CD14-positive monocyte (primary cell): ENCODE measurements at regions not wholly inside any gene's neighbourhood (a gene's known extent, or its start where the extent isn't known, plus 50 kb on each side); places are given as distances from the start of the nearest gene placed in this dataset.

Experiments used
- DNase-seq, 3 donors: peaks; one replicate each; pipeline ENCODE4 v3.0.0-alpha.2; 2011 to 2022
- H2AFZ ChIP-seq: 2 replicates; pipeline ENCODE4 v1.6.0; 2012; ENCODE audit warnings: mild to moderate bottlenecking, low read depth, low read length, inconsistent platforms; ENCODE audit not compliant: insufficient read depth, poor library complexity, severe bottlenecking
- H3K27ac ChIP-seq, 2 donors: 1 replicate in 1 of 2; 2 replicates in 1 of 2; pipeline ENCODE4 v1.5.1; 2012 to 2013; ENCODE audit warnings: low read length in 2 of 2, control low read depth in 1 of 2, inconsistent platforms in 1 of 2, low read depth in 1 of 2, mild to moderate bottlenecking in 1 of 2
- H3K27me3 ChIP-seq, 2 donors: one replicate each; pipeline versions ENCODE4 v1.6.0 to v1.6.1; 2011 to 2013; ENCODE audit warnings: low read length in 2 of 2; ENCODE audit not compliant: control insufficient read depth in 2 of 2, insufficient read depth in 2 of 2
- H3K36me3 ChIP-seq, 2 donors: replicated peaks in 1 of 2; 1 replicate in 1 of 2; 2 replicates in 1 of 2; pipeline versions ENCODE4 v1.5.1 to v1.6.1; 2012 to 2013; ENCODE audit warnings: low read length in 2 of 2, control low read depth in 1 of 2, inconsistent platforms in 1 of 2, mild to moderate bottlenecking in 1 of 2; ENCODE audit not compliant: insufficient read depth in 2 of 2, control insufficient read depth in 1 of 2
- H3K4me1 ChIP-seq, 2 donors: 1 replicate in 1 of 2; 2 replicates in 1 of 2; pipeline versions ENCODE4 v1.5.1 to v1.6.1; 2012 to 2013; ENCODE audit warnings: low read length in 2 of 2, control low read depth in 1 of 2, inconsistent platforms in 1 of 2, mild to moderate bottlenecking in 1 of 2, moderate library complexity in 1 of 2; ENCODE audit not compliant: insufficient read depth in 2 of 2, control insufficient read depth in 1 of 2
- H3K4me2 ChIP-seq: replicated peaks from 2 replicates; pipeline ENCODE3; 2012; ENCODE audit warnings: low read length, moderate library complexity, mild to moderate bottlenecking; ENCODE audit not compliant: poor library complexity, severe bottlenecking; ENCODE audit errors: extremely low read depth
- H3K4me3 ChIP-seq, 3 experiments: fragments of 200-600 bp in 1 of 3; sonication (generic) in 1 of 3; replicated peaks in 1 of 3; 1 replicate in 2 of 3; 2 replicates in 1 of 3; pipeline ENCODE4 v1.5.1; 2011 to 2013; ENCODE audit warnings: low read length in 3 of 3, mild to moderate bottlenecking in 3 of 3, control low read depth in 2 of 3, low read depth in 2 of 3, inconsistent platforms in 1 of 3, moderate library complexity in 1 of 3
- H3K79me2 ChIP-seq: 2 replicates; pipeline ENCODE4 v1.6.0; 2012; ENCODE audit warnings: mild to moderate bottlenecking, control low read depth, inconsistent platforms, low read length, moderate library complexity; ENCODE audit not compliant: insufficient read depth
- H3K9ac ChIP-seq: 2 replicates; pipeline ENCODE4 v1.6.0; 2017; ENCODE audit warnings: low read length, mild to moderate bottlenecking; ENCODE audit not compliant: insufficient read depth, poor library complexity, severe bottlenecking
- H3K9me3 ChIP-seq, 2 donors: replicated peaks in 1 of 2; 1 replicate in 1 of 2; 2 replicates in 1 of 2; pipeline versions ENCODE4 v1.5.1 to v1.6.1; 2012 to 2013; ENCODE audit warnings: low read length in 2 of 2, control low read depth in 1 of 2; ENCODE audit not compliant: control insufficient read depth in 1 of 2, insufficient read depth in 1 of 2
- H4K20me1 ChIP-seq: 2 replicates; pipeline ENCODE4 v1.6.0; 2012; ENCODE audit warnings: mild to moderate bottlenecking, low read length, control low read depth, moderate library complexity; ENCODE audit not compliant: insufficient read depth
- H3K27ac Mint-ChIP-seq, 7 donors: one replicate each; pipeline ENCODE4 v1.8.0; 2020; ENCODE audit warnings: mild to moderate bottlenecking in 7 of 7, mixed read lengths in 7 of 7, moderate library complexity in 6 of 7, inconsistent platforms in 2 of 7
- H3K27me3 Mint-ChIP-seq, 3 donors: one replicate each; pipeline ENCODE4 v1.8.0; 2021 to 2022; ENCODE audit warnings: low read depth in 3 of 3, mild to moderate bottlenecking in 3 of 3, mixed read lengths in 3 of 3, moderate library complexity in 3 of 3, inconsistent platforms in 1 of 3
- H3K36me3 Mint-ChIP-seq, 2 donors: one replicate each; pipeline ENCODE4 v1.8.0; 2020; ENCODE audit warnings: mixed read lengths in 2 of 2, inconsistent platforms in 1 of 2, mild to moderate bottlenecking in 1 of 2
- H3K4me1 Mint-ChIP-seq: one replicate; pipeline ENCODE4 v1.8.0; 2020; ENCODE audit warnings: mild to moderate bottlenecking, mixed read lengths
- H3K4me3 Mint-ChIP-seq, 2 donors: one replicate each; pipeline ENCODE4 v1.8.0; 2020; ENCODE audit warnings: mild to moderate bottlenecking in 2 of 2, mixed read lengths in 2 of 2, moderate library complexity in 1 of 2
- H3K9me3 Mint-ChIP-seq, 7 donors: one replicate each; pipeline ENCODE4 v1.8.0; 2020 to 2022; ENCODE audit warnings: mixed read lengths in 7 of 7, mild to moderate bottlenecking in 6 of 7, moderate library complexity in 6 of 7, inconsistent platforms in 2 of 7
- WGBS: methylation state at CpG from one replicate; pipeline ENCODE4 v1.1.5; 2013; ENCODE audit warnings: missing lambda C conversion rate; ENCODE audit not compliant: insufficient coverage; 5-methylcytosine and 5-hydroxymethylcytosine counted together
- intact Hi-C, 2 donors: fragments of 100-400 bp; cut with micrococcal nuclease; formaldehyde crosslinking; loops; one replicate each; pipeline versions ENCODE4 v1.15.0 to v1.15.1; 2023
- TF ChIP-seq, protein P1 (sequence below): fragments of 200-600 bp; IDR thresholded peaks from one replicate; pipeline ENCODE4 v1.8.0; 2022; ENCODE audit warnings: antibody characterized with exemption, mild to moderate bottlenecking

DNA sequence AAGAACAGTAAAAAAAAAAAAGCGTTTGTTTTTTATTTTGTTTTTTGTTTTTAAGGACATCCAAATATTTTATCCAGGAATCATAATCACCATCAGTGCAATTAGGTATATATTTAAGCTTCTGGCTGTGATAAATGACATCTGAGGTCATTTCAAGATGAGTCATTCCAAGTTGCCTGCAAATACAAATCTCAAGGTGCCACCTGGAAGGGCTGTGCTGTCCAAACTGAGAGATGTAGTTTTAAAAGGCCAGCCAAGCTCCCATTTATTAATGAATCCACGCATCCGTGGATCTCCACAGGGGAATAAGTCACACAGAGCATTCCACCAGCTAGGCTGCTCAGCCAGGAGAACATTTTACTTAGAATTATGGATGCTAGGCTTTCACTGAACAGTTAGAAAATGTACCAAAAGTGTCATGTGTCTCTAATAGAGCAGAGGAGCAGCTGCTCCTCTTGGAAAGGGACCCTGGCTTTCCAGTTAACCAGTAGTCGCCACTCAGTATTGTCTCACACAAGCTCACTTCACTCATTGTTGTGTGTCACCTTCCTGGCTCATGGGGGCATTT is 1151.4 kb upstream of the TMEM132C start:
- H3K27ac ChIP-seq: no peak overlapping the region
- H3K27ac Mint-ChIP-seq: no peak overlapping the region
- H3K9me3 Mint-ChIP-seq: no peaks in the 10 kb centered on the region
- no peaks in the 10 kb centered on the region for H3K27me3 ChIP-seq
- H3K4me1 Mint-ChIP-seq: no peaks in the 10 kb centered on the region
- peaks cover 0 to 7% (median 0%) of the 10 kb centered on the region in 3 donors for H3K27me3 Mint-ChIP-seq
- TF ChIP-seq, protein P1, sequence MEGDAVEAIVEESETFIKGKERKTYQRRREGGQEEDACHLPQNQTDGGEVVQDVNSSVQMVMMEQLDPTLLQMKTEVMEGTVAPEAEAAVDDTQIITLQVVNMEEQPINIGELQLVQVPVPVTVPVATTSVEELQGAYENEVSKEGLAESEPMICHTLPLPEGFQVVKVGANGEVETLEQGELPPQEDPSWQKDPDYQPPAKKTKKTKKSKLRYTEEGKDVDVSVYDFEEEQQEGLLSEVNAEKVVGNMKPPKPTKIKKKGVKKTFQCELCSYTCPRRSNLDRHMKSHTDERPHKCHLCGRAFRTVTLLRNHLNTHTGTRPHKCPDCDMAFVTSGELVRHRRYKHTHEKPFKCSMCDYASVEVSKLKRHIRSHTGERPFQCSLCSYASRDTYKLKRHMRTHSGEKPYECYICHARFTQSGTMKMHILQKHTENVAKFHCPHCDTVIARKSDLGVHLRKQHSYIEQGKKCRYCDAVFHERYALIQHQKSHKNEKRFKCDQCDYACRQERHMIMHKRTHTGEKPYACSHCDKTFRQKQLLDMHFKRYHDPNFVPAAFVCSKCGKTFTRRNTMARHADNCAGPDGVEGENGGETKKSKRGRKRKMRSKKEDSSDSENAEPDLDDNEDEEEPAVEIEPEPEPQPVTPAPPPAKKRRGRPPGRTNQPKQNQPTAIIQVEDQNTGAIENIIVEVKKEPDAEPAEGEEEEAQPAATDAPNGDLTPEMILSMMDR: no peak
- H3K4me1 ChIP-seq: no peaks in the 10 kb centered on the region
- no peak overlapping the region for H2AFZ ChIP-seq
- no peak overlapping the region for H3K4me3 ChIP-seq
- H4K20me1 ChIP-seq: no peaks in the 10 kb centered on the region
- no peak overlapping the region for H3K9ac ChIP-seq
- H3K4me3 Mint-ChIP-seq: no peak overlapping the region
- no peaks in the 10 kb centered on the region for H3K36me3 ChIP-seq
- H3K9me3 ChIP-seq: no peaks in the 10 kb centered on the region
- 91% methylated on average over 1 of the region's 4 CpGs for WGBS
- no peaks in the 10 kb centered on the region for H3K79me2 ChIP-seq
- no peaks in the 10 kb centered on the region for H3K36me3 Mint-ChIP-seq
- intact Hi-C loops: no loop called here
- no peak for DNase-seq
- no peak overlapping the region for H3K4me2 ChIP-seq

DNA sequence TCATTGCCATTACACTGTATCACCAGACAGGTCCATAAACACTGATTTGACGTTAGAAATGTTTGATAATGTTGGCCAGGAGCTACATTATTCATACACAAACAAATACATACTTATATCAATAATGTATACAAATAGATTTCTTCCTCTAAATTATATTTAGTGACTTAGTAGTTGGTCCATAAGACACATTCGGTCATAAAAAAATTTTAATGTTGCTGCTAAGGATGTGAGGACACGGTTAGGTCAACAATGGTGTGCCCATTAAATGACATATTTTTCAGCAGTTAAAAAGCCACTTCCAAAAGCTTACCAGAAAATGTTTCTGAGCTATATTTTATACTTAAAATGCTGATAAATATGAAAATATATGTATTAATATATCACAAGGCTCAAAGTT is 1148.7 kb upstream of the TMEM132C start:
- H4K20me1 ChIP-seq: no peaks in the 10 kb centered on the region
- no peak overlapping the region for H2AFZ ChIP-seq
- H3K79me2 ChIP-seq: no peaks in the 10 kb centered on the region
- H3K36me3 ChIP-seq: no peaks in the 10 kb centered on the region
- Mint-ChIP-seq H3K27me3 (peaks cover 0 to 6% (median 0%) of the 10 kb centered on the region in 3 donors), H3K36me3 (no peaks in the 10 kb centered on the region), H3K4me1 (no peaks in the 10 kb centered on the region), H3K9me3 (no peaks in the 10 kb centered on the region), H3K4me3 (no peak overlapping the region), H3K27ac (no peak overlapping the region)
- H3K9me3 ChIP-seq: no peaks in the 10 kb centered on the region
- DNase-seq: no peak
- no peak overlapping the region for H3K27ac ChIP-seq
- WGBS: no CpG with 5 or more reads among the region's 3 CpGs
- TF ChIP-seq, protein P1: no peak
- H3K4me2 ChIP-seq: no peak overlapping the region
- H3K4me1 ChIP-seq: no peaks in the 10 kb centered on the region
- H3K4me3 ChIP-seq: no peak overlapping the region
- H3K9ac ChIP-seq: no peak overlapping the region
- intact Hi-C loops: no loop called here
- no peaks in the 10 kb centered on the region for H3K27me3 ChIP-seq
